ENCODE measurements at regions not wholly inside any gene's neighbourhood (a gene's known extent, or its start where the extent isn't known, plus 50 kb on each side); places are given as distances from the start of the nearest gene placed in this dataset.

- DNase-seq (no peak), ATAC-seq (no peak)
- Histone ChIP-seq H3K36me3 (no peaks in the 10 kb centered on the region), H3K27ac (no peak overlapping the region), H3K27me3 (no peaks in the 10 kb centered on the region), H3K9me3 (no peaks in the 10 kb centered on the region), H3K4me1 (no peaks in the 10 kb centered on the region), H3K4me3 (no peak overlapping the region)
- intact Hi-C loops (cut with DNase I) = no loop called here
- no peak for TF ChIP-seq CTCF (IDR thresholded peaks at IDR 0.05)
These were observed 227.8 kb downstream of the NRIP1 start for GRCh38 chr21:14836950-14837349.

- Histone ChIP-seq H3K9me3 (no peaks in the 10 kb centered on the region), H3K27ac (no peak overlapping the region), H3K4me3 (no peak overlapping the region), H3K4me1 (no peaks in the 10 kb centered on the region), H3K27me3 (no peaks in the 10 kb centered on the region), H3K36me3 (no peaks in the 10 kb centered on the region)
- DNase-seq (no peak), ATAC-seq (no peak)
- TF ChIP-seq CTCF (IDR thresholded peaks at IDR 0.05) = no peak
- intact Hi-C loops (cut with DNase I) = no loop called here
These were observed 231.0 kb downstream of the NRIP1 start for GRCh38 chr21:14833666-14834351.

- no peak overlapping the region for H3K27ac ChIP-seq
- H3K4me3 ChIP-seq = no peak overlapping the region
- no peaks in the 10 kb centered on the region for H3K36me3 ChIP-seq
- ATAC-seq (no peak), DNase-seq (no peak)
- intact Hi-C loops (cut with DNase I) = no loop called here
- TF ChIP-seq CTCF (IDR thresholded peaks at IDR 0.05) = no peak
- H3K27me3 ChIP-seq = no peaks in the 10 kb centered on the region
- H3K9me3 ChIP-seq = no peaks in the 10 kb centered on the region
- no peaks in the 10 kb centered on the region for H3K4me1 ChIP-seq
These were observed 231.6 kb downstream of the NRIP1 start for GRCh38 chr21:14833241-14833640.

GRCh38 chr21:14830307-14830706, 234.5 kb downstream of the NRIP1 start:
- TF ChIP-seq CTCF (IDR thresholded peaks at IDR 0.05) = no peak
- DNase-seq = no peak
- H3K27me3 ChIP-seq = no peaks in the 10 kb centered on the region
- H3K4me1 ChIP-seq = no peaks in the 10 kb centered on the region
- H3K36me3 ChIP-seq = no peaks in the 10 kb centered on the region
- ATAC-seq = no peak
- no peaks in the 10 kb centered on the region for H3K9me3 ChIP-seq
- H3K4me3 ChIP-seq = no peak overlapping the region
- intact Hi-C loops (cut with DNase I) = no loop called here
- H3K27ac ChIP-seq = no peak overlapping the region

- H3K27ac ChIP-seq = no peak overlapping the region
- intact Hi-C loops (cut with DNase I) = no loop called here
- no peak overlapping the region for H3K4me3 ChIP-seq
- no peaks in the 10 kb centered on the region for H3K9me3 ChIP-seq
- H3K4me1 ChIP-seq = no peaks in the 10 kb centered on the region
- no peak for TF ChIP-seq CTCF (IDR thresholded peaks at IDR 0.05)
- no peak for DNase-seq
- H3K36me3 ChIP-seq = no peaks in the 10 kb centered on the region
- no peaks in the 10 kb centered on the region for H3K27me3 ChIP-seq
- ATAC-seq = no peak
These were observed 235.1 kb downstream of the NRIP1 start for GRCh38 chr21:14829685-14830084.
